ENCODE measurements at regions not wholly inside any gene's neighbourhood (a gene's known extent, or its start where the extent isn't known, plus 50 kb on each side); places are given as distances from the start of the nearest gene placed in this dataset.

- TF ChIP-seq CTCF (IDR thresholded peaks at IDR 0.05) = no peak
- no peak for TF ChIP-seq POLR2A (IDR thresholded peaks at IDR 0.05)
Observed at GRCh38 chr17:33512113-33512512, 219.0 kb upstream of the ASIC2 start.

Measured in heart left ventricle (tissue), 13 donors.